ENCODE measurements at regions not wholly inside any gene's neighbourhood (a gene's known extent, or its start where the extent isn't known, plus 50 kb on each side); places are given as distances from the start of the nearest gene placed in this dataset.
"Not testable (repeated sequence)": the region's sequence is repeated elsewhere in the genome, so short reads cannot be mapped to it uniquely, and the experiment has no call there.

GRCh38 chr9:41623666-41624065, 434.5 kb upstream of the ZNG1F start:
- not testable (repeated sequence) for DNase-seq

- DNase-seq = not testable (repeated sequence)
Measured at GRCh38 chr9:41619254-41619653, 430.1 kb upstream of the ZNG1F start.

GRCh38 chr9:41606961-41607547, 417.9 kb upstream of the ZNG1F start:
- DNase-seq = not testable (repeated sequence)

- DNase-seq = not testable (repeated sequence)
Measured at GRCh38 chr9:41565572-41565971, 376.5 kb upstream of the ZNG1F start.

Data from muscle of arm (tissue), 1 donor.